Esophagus (tissue), 2 donors: ENCODE measurements at regions not wholly inside any gene's neighbourhood (a gene's known extent, or its start where the extent isn't known, plus 50 kb on each side); places are given as distances from the start of the nearest gene placed in this dataset.

Source experiments
- H3K27ac ChIP-seq, 2 donors: one replicate each; pipeline ENCODE4 v1.5.1; 2013; ENCODE audit warnings: low read depth in 2 of 2, mild to moderate bottlenecking in 2 of 2, inconsistent platforms in 1 of 2, low read length in 1 of 2, moderate library complexity in 1 of 2
- H3K27me3 ChIP-seq, 2 donors: one replicate each; pipeline ENCODE4 v1.6.1; 2013; ENCODE audit warnings: low read length in 2 of 2, control low read depth in 1 of 2, mild to moderate bottlenecking in 1 of 2; ENCODE audit not compliant: insufficient read depth in 2 of 2, control insufficient read depth in 1 of 2
- H3K36me3 ChIP-seq, 2 donors: one replicate each; pipeline ENCODE4 v1.6.1; 2013; ENCODE audit warnings: low read length in 1 of 2; ENCODE audit not compliant: control insufficient read depth in 2 of 2, insufficient read depth in 2 of 2
- H3K4me1 ChIP-seq, 2 donors: one replicate each; pipeline ENCODE4 v1.6.1; 2013; ENCODE audit warnings: low read length in 1 of 2; ENCODE audit not compliant: control insufficient read depth in 2 of 2, insufficient read depth in 2 of 2
- H3K4me3 ChIP-seq, 2 donors: one replicate each; pipeline ENCODE4 v1.5.1; 2013; ENCODE audit warnings: low read length in 2 of 2, mild to moderate bottlenecking in 2 of 2, low read depth in 1 of 2, moderate library complexity in 1 of 2
- H3K9me3 ChIP-seq, 2 donors: one replicate each; pipeline ENCODE4 v1.6.1; 2013; ENCODE audit warnings: mild to moderate bottlenecking in 2 of 2, low read depth in 1 of 2, low read length in 1 of 2, moderate library complexity in 1 of 2; ENCODE audit not compliant: control insufficient read depth in 2 of 2, insufficient read depth in 1 of 2
- WGBS, 2 donors: extraction: QIAGEN DNeasy Blood & Tissue Kit; methylation state at CpG; one replicate each; pipeline ENCODE4 v1.1.7; 2013; 5-methylcytosine and 5-hydroxymethylcytosine counted together
- donor health status: healthy with polysubstance abuse.
- donor health status: Bipolar disorder and iron deficiency.

DNA sequence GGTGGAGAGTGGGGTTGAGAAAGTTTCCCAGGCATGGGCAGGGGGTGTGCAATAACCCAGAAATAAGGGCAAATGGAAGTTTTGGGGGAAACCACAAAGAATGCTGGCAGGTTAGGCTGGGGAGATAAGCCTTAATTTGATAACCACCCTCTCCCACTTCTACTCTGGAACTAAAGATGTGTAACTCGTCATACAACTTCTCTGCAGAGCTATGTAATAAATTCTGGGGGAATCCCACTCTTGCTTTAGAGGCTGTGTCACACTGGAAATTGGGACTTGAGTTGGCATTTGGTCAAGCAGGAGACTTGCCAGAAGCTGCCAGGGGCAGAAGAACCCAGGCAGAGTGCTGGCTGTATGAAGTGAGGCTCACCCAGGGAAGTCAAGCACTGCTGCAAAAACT is 170.9 kb upstream of the CPEB2 start:
- H3K4me1 ChIP-seq = peaks cover 0 to 4% of the 10 kb centered on the region in 2 donors
- peak overlapping the region in 1 of 2 donors; percentile 37 for H3K27ac ChIP-seq
- no peak overlapping the region for H3K4me3 ChIP-seq
- no peaks in the 10 kb centered on the region for H3K36me3 ChIP-seq
- 24 to 33% methylated on average over 1 of the region's 1 CpG for WGBS, 2 donors
- H3K27me3 ChIP-seq = no peaks in the 10 kb centered on the region
- no peaks in the 10 kb centered on the region for H3K9me3 ChIP-seq

DNA sequence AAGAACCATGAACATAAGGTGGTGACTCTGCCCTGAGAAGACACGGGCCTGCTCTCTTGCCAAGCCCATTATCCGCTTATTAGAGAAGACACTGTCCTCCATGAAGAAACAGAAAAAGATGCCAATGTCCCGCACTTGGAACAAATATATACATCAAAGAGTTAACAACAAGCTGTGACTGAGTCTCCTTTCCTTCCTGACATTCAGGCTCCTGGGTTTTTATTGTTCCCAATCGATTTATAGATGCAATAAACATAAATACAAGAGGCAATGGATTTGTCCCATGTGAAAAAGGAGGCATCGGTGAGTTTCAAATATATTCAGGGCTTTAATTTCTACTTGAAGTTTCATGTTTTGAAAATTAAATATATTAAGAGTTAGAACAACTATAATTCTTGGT is 169.2 kb upstream of the CPEB2 start:
- WGBS, 2 donors = 85 to 86% methylated on average over 5 of the region's 5 CpGs
- Histone ChIP-seq H3K27ac (no peak overlapping the region), H3K36me3 (no peaks in the 10 kb centered on the region), H3K9me3 (no peaks in the 10 kb centered on the region), H3K4me3 (no peak overlapping the region), H3K27me3 (no peaks in the 10 kb centered on the region), H3K4me1 (no peaks in the 10 kb centered on the region)

DNA sequence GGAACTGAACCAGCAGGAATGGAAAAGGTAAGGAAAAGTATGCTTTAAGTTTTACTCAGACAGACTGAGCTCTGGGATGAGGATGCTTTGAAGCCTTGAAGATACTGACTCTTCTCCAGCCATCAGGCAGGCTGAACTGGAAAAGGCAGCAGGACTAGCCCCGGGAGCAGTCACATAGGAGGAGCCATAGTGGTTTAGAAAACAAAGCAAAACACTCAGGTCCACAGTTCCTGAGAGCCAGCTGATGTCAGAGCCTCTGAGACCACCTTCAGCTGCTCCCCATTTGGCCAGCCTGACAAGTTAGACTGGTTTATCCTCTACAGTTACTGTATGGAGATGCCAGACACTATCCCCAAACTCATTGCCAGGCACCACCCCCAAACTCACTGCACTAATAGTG is 167.9 kb upstream of the CPEB2 start:
- 38 to 50% methylated on average over 1 of the region's 1 CpG for WGBS, 2 donors
- Histone ChIP-seq H3K36me3 (no peaks in the 10 kb centered on the region), H3K27me3 (no peaks in the 10 kb centered on the region), H3K27ac (no peak overlapping the region), H3K9me3 (peaks cover 0 to 2% of the 10 kb centered on the region in 2 donors), H3K4me1 (no peaks in the 10 kb centered on the region), H3K4me3 (no peak overlapping the region)

DNA sequence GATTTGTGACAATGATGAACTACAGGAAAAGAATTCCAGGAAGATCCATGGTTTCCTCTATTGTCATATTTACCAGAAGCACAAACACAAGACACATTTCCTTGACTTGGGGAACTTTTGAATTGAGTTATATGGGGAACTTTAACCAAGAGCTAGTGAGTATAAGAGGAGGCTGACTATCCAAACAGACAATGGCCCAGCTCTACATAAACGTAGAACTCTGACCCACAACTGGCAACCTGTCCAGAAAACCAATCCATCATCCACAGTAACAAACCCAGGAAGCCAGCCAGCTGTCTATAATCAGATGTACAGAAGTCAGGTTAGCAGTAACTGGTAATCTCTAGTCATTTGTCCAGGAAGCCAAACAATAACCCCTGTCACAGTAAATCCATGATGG is 167.0 kb upstream of the CPEB2 start:
- 32 to 41% methylated on average over 1 of the region's 1 CpG for WGBS, 2 donors
- Histone ChIP-seq H3K27ac (no peak overlapping the region), H3K4me3 (no peak overlapping the region), H3K9me3 (peaks cover 0 to 2% of the 10 kb centered on the region in 2 donors), H3K4me1 (no peaks in the 10 kb centered on the region), H3K36me3 (no peaks in the 10 kb centered on the region), H3K27me3 (no peaks in the 10 kb centered on the region)

DNA sequence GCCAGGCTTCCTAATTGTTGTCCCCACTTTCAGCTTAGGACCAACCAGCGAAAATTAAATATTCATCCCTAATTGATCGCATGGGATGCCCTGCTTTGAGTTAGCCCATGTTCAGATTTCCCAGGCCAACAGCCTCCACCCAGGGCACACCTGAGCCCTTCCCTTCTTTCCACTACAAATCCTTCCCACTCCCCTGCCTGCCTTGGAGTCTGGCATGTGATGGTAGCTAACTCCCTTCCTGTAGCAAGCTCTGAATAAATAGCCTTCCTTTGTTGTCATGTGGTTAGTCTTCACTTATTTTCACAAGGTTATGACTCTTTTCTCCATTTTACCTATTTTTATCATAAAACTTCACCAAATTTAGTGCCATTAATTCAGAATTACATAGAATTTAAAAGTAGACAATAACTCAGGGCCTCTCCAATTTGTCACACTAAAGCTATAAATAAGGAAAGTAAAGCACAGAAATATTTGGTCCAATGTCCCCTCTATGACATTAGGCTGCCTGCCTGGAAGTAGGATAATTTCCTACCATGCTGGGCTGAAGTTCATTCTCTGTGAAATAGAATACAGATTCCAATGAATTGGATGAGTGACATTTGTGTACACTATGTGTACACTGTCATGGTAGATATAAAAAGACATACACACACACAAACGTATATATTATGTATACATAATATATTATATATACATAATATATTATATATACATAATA is 166.4 kb upstream of the CPEB2 start:
- peaks cover 0 to 2% of the 10 kb centered on the region in 2 donors for H3K9me3 ChIP-seq
- H3K36me3 ChIP-seq = no peaks in the 10 kb centered on the region
- H3K27me3 ChIP-seq = no peaks in the 10 kb centered on the region
- H3K27ac ChIP-seq = no peak overlapping the region
- H3K4me1 ChIP-seq = no peaks in the 10 kb centered on the region
- no peak overlapping the region for H3K4me3 ChIP-seq
- WGBS, 2 donors = 83 to 93% methylated on average over 3 of the region's 3 CpGs

DNA sequence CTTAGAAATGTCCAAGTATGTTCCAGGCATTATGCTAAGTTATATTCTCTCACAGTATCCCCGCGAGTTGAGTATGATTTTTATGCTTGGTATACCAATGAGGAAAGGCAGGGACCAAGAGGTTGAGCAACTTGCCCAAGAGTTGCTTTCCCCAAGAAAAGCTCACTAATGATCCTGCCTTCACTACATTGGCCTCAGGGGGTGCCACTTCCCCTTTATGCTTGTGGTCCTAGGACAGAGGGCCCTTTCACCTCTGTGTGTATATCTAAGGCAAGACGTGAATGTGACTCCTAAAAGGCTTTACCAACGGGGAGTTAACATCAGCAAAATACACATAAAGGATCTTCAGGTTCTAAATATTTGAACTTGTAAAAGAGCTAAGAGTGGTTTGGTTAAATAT is 164.4 kb upstream of the CPEB2 start:
- Histone ChIP-seq H3K36me3 (no peaks in the 10 kb centered on the region), H3K9me3 (peaks cover 0 to 2% of the 10 kb centered on the region in 2 donors), H3K4me3 (no peak overlapping the region), H3K27me3 (no peaks in the 10 kb centered on the region), H3K27ac (no peak overlapping the region), H3K4me1 (no peaks in the 10 kb centered on the region)
- 86 to 90% methylated on average over 4 of the region's 4 CpGs for WGBS, 2 donors

DNA sequence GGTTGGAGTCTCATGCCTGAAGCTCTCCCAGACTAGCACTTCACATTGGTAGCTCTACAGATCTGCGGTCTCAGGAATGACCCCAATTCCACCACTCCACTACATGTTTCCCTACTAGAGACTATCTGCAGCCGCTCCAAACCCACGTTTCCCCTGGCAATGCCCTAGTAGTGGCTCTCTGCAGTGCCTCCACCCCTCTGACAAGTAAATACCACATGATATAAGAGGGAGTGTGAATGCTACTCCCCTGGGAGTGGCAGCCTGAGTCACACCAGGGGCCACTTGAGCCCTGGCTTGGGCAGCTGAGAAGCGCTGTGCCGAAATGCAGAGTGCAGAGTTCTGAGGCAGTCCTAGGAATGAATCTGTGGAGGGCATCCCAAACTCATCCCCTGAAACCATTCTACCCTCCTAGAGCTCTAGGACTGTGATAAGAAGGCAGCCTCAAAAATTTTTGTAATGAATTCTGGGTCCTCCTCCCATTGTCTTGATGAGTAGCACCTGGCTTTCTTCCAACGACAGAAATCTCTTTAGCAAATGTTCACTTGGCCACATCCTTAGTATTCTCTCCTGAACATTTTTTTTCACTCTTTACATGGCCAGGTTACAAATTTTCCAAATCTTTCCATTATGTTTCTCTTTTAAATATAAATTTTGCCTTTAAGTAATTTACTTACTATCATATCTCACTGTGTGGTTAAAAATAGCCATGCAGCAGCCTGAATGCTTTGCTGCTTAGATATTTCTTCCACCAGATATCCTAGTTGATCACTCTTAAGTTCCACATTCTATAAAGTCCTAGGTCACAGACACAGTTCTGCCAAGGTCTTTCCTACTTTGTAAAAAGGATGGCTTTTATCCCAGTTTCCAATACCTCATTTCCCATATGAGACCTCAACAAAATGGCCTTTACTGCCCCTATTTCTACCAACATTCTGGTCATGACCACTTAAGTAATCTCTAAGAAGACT is 160.2 kb upstream of the CPEB2 start:
- no peaks in the 10 kb centered on the region for H3K27me3 ChIP-seq
- no peaks in the 10 kb centered on the region for H3K36me3 ChIP-seq
- H3K9me3 ChIP-seq = peaks cover 0 to 2% of the 10 kb centered on the region in 2 donors
- 48 to 57% methylated on average over 6 of the region's 6 CpGs for WGBS, 2 donors
- no peaks in the 10 kb centered on the region for H3K4me1 ChIP-seq
- peak overlapping the region; percentile 64 to 82 for H3K27ac ChIP-seq
- no peak overlapping the region for H3K4me3 ChIP-seq

DNA sequence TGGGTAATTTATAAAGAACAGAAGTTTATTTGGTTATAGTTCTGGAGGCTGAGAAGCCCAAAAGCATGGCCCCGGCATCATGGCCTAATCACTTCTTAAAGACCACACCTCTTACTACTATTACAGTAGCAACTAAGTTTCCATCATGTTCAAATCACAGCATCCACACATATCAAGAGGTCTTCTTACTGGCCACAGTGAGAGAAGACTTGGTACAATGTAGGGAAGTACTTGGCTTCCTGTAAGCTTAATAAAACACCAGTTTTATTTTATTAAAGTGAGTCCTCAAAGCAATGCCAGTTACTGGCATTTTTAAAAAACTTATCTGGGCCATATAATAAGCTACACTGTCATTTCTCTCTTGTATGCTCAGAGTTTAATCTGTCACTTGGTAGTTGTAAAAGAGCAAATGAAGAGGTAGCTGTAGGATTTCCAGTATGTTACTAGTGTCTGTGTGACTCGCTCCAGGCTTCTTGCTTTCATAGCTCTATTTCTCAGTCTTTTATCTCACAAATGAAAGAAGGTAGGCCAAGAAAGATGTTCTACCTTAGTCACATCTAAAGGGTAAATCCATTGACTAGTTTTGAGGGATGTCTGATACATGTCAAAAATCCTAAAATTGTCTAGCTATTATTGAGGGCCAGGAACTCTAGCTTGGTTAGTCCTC is 159.2 kb upstream of the CPEB2 start:
- WGBS, 2 donors = 87 to 94% methylated on average over 2 of the region's 2 CpGs
- Histone ChIP-seq H3K4me3 (no peak overlapping the region), H3K9me3 (peaks cover 0 to 2% of the 10 kb centered on the region in 2 donors), H3K36me3 (no peaks in the 10 kb centered on the region), H3K27me3 (no peaks in the 10 kb centered on the region), H3K4me1 (no peaks in the 10 kb centered on the region), H3K27ac (no peak overlapping the region)

DNA sequence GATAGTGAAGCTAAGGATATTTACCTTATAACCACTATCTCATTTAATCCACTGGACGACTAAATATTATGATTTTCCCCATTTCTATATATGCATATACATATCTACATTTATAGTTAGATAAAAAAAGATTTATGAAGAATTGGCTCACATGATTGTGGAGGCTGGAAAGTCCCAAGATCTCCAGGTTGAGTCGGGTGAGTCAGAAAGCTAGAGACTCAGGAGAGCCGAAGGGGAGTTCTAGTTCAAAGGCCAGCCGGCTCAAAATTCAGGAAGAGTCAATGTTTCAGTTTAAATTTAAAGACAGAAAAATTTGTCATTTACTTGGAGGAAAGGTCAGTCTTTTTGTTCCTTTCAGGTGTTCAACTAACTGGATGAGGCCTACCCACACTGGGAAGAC is 158.2 kb upstream of the CPEB2 start:
- Histone ChIP-seq H3K9me3 (peaks cover 0 to 2% of the 10 kb centered on the region in 2 donors), H3K4me1 (no peaks in the 10 kb centered on the region), H3K27ac (no peak overlapping the region), H3K36me3 (no peaks in the 10 kb centered on the region), H3K4me3 (no peak overlapping the region), H3K27me3 (no peaks in the 10 kb centered on the region)
- 38 to 60% methylated on average over 4 of the region's 4 CpGs for WGBS, 2 donors
